Dedifferentiated amniotic fluid mesenchymal stem cell (primary cell): ENCODE measurements at regions not wholly inside any gene's neighbourhood (a gene's known extent, or its start where the extent isn't known, plus 50 kb on each side); places are given as distances from the start of the nearest gene placed in this dataset.
"Not testable (repeated sequence)": the region's sequence is repeated elsewhere in the genome, so short reads cannot be mapped to it uniquely, and the experiment has no call there.

ENCODE experiments used
- DNase-seq: peaks from one replicate; pipeline ENCODE4 v3.0.0-alpha.2; 2016; ENCODE audit errors: extremely low spot score

DNA sequence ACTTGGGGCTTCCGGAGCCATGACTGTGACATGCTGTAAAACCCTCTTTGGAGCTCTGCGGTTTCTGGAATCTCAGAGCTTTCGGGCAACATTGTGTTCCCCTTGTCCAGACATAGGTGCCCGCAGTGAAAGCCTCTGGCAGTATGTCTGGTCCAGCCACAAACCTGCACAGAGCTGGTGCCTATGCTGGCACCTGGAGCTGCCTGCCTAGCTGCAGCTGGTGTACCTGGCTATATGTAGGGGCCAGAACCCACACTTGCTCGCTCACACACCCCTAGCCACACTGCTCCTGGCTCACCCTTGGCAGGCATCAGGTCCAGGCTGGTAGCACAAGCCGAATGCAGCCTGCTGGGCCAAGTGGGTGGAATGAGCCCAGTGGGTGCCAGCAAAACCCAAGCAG is 861.1 kb downstream of the FLRT2 start:
- no peak for DNase-seq

- DNase-seq: no peak
These were observed 858.3 kb downstream of the FLRT2 start for GRCh38 chr14:86388216-86388615.

DNA sequence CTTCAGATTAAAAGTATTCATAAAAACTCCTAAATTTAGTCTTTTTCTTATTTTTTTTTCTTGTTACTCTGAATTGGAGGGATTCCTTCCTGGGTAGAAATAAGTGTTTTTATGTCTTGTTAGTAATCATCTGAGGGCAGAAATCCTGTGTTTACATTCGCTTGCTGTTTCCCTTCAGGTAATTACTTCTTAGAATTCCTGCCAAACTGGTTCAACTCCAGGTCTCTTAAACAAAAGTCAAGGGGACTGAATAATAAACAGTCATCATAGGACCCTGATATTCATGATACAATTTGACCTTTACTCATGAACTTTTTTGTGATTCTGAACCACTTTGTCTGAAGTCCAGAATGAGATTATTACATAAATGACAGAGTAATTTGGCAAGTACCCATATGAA is 843.9 kb downstream of the FLRT2 start:
- DNase-seq: no peak

DNA sequence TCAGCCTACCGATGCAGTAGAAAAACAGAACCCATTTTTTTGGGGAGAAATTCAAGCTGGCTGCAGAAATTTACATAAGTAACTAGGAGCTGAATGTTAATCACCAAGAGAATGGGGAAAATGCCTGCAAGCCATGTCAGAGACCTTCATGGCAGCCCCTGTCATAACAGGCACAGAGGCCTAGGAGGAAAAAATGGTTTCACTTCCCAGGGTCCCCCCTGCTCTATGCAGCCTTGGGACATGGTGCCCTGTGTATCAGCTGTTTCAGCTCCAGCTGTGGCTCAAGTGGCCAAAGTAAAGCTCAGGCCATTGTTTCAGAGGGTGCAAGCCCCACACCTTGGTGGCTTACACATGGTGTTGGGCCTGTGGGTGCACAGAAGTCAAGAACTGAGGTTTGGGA is 842.5 kb downstream of the FLRT2 start:
- no peak for DNase-seq

- DNase-seq: no peak
These were observed 834.7 kb downstream of the FLRT2 start for GRCh38 chr14:86364634-86365033.

DNA sequence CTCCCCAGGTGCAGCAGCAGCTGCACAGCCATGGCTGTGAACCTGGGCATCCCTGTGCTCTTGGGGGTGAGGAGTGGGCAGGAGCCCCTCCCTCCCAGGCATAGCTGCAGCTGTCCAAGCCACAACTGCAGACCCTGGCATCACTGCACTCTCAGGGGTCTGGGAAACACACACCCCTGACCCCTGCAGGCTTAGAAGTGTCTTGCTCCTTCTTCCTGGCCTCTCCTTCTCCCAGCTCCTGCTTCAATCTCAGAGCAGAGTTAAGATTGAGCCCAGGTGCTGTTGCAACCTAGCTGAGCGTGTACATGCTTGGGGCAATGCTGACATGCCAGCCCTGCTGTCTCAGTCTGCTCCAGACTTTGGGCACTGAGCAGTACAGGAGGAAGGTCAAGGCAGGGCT is 833.6 kb downstream of the FLRT2 start:
- no peak for DNase-seq

GRCh38 chr14:86363047-86363446 is 833.1 kb downstream of the FLRT2 start:
- DNase-seq: no peak

- no peak for DNase-seq
These were observed 827.9 kb downstream of the FLRT2 start for GRCh38 chr14:86357876-86358275.

- DNase-seq: no peak
These were observed 827.2 kb downstream of the FLRT2 start for GRCh38 chr14:86357119-86357518.

DNA sequence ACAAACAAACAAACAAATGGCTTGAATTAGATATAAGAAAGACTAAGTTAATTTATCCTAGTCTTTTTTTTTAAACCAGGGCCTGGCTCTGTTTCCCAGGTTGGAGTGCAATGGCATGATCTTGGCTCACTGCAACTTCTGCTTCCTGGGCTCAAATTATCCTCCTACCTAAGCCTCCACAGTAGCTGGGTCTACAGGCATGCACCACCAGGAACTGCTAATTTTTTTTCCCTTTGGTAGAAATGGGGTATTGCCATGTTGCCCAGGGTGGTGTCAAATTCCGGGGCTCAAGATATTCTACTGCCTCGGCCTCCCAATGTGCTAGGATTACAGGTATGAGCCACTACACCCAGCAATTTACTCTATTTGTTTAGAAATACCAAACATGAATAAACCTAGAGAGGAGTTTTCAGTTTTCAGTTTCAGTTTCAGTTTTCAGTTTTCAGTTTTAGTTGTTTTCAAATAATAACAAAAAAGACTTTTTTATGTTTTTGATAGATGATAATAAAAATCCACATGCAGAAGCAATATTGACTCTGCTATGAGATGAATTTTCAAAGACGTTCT is 817.0 kb downstream of the FLRT2 start:
- DNase-seq: no peak

DNA sequence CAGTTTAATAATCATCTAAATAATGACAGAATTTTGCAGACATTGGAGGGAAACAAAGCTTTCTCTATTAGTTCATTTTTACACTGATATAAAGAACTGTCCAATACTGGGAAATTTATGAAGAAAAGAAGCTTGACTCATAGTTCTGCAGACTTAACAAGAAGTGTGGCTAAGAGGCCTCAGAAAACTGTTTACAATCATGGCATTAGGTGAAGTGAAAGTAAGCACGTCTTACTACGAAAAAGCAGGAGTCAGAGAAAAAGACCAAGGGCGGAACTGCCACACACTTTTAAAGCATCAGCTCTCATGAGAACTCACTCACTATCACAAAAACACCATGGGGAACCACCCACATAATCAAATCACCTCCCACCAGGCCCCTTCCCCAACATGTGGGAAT is 804.4 kb downstream of the FLRT2 start:
- DNase-seq: no peak

- peak; percentile 36 for DNase-seq
These were observed 803.5 kb downstream of the FLRT2 start for GRCh38 chr14:86333493-86333892.

DNA sequence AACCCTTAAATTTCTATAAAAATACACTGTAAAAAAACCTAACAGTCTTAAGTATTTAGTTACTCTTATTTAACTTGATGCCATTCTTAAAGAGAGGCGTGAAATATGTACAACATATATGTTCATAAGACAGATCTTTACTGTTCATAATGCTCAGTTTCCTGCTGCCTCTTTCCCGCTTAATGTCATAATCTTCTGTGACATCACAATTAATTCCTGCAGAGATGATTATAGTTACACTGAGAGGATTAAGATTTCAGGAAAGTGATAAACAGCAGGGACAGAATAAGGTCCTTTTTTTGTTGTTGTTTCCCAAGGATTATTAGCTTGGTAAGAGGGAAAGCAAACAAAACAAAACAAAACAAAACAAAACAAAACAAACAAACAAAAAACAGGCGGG is 801.4 kb downstream of the FLRT2 start:
- no peak for DNase-seq

- DNase-seq: no peak
These were observed 791.2 kb downstream of the FLRT2 start for GRCh38 chr14:86321151-86321550.

GRCh38 chr14:86312154-86312665 is 782.3 kb downstream of the FLRT2 start:
- DNase-seq: not testable (repeated sequence)

DNA sequence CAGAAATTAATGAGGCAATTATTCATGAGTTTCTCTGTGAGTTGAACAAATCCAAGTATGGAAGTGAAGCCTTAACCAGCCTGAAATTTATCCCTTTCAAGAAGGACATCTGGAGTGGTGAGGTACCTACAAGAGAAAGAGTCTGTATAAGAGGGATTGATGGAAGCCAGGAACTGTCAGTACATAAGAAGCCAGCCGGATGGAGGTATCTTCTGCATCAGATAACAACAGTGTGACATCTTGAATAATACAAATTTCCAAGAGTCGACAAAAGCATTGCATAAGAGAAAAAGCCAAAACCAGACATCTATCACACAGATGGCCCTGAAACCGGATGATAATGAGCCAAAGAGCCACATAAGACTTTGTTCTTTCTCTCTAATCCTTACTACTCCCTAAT is 781.2 kb downstream of the FLRT2 start:
- DNase-seq: no peak

GRCh38 chr14:86310611-86311010 is 780.7 kb downstream of the FLRT2 start:
- DNase-seq: no peak

DNA sequence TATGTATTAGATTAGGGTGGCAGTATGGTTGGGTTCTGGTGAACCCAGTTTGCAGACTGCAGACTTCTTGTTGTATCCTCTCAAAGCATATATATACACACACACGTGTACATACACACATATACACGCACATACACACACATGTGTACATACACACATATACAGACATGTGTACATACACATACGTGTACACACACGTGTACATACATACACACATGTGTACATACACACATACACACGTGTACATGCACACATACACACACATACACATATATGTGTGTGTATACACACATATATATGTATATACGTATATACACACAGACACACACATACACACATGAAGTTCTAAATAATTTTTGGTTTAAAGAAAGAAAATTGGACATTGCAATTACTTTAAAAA is 780.2 kb downstream of the FLRT2 start:
- DNase-seq: no peak

- DNase-seq: no peak
These were observed 775.1 kb downstream of the FLRT2 start for GRCh38 chr14:86305058-86305457.

DNA sequence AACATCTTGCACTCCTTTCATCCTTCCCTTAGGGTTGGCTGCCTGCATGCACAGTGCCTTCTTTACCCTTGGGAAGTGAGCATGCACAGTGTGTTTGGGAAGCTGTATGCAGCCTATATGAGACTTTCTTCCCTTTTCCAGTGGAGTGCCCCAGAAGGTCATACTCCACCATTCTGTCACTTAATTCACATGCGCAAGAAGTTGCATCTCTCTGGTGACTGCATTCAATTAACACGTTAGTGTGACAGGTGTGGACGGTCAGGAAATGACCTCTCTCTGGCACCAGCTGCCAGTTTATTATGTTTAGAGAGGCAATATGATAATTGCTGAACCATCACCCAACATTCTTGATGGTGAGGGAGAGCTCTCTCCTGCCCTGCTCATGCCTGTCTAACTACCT is 770.0 kb downstream of the FLRT2 start:
- no peak for DNase-seq

DNA sequence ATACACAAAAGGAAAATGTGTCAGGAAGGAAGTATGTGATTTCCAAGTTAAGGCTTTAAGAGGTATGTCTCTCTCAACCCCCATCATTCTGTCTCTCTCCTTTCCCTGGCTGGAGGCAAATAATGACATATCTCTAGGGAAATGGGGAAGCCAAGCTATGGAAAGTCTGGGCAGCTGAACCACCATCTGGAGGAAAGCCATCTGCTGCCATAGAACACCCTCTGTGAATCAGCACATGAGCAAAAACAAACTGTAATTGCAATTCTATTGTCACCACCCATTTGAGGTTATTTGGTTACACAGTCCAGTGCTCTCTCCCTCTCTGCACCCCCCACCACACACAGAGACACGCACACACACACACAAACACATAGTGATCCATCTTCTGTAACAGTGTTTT is 766.2 kb downstream of the FLRT2 start:
- peak; percentile 96 for DNase-seq

DNA sequence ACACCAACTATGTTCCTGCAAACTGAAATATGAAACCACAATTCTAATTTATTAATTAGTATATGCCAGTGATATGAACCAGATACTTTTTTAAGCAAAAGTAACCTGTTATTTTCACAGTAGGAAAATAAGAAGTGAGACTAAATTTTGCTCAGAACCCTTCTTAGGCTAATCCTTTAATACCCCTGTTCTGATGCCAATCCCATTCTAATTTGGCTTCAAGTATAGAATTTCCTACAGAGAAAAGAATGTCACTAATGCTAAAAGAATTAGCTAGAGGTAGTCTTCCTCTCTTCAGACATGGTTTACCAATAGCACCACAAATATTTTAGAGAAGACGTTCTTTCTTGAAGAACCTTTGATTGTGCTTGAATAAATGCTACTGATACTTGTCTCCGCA is 758.4 kb downstream of the FLRT2 start:
- DNase-seq: no peak

DNA sequence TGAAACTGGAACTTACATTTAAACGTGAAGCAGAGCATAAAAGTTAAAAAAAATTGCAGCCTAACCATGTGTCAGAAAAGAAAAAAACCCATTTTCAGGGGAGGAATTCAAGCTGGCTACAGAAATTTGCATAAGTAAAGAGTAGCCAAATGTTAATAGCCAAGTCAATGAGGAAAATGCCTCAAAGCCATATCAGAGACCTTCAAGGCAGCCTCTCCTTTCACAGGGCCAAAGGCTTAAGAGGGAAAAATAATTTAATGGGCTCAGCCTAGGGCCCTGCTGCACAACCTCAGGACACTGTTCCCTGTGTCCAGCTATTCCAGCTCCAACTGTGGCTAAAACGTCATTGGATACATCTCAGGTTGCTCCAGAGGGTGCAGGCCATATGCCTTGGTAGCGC is 749.5 kb downstream of the FLRT2 start:
- no peak for DNase-seq

DNA sequence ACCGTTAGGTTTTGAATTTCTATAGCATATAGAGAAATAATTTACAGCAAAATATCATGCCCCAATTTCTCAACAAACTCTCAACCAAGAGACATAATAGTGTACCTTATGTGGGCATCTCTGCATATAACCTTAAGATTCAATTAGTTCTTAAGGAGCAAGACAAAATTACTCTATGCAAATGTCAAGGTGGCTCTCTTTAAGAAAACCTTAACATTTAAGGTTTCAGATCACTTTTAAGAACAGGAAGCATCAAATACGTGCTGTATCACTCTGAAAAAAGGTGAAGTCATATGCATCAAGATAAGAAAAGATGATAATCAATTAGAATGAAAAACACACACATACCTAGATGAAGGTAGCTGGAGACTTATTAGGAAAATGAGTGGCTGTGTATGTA is 728.0 kb downstream of the FLRT2 start:
- no peak for DNase-seq
